B cell (primary cell): ENCODE measurements at regions not wholly inside any gene's neighbourhood (a gene's known extent, or its start where the extent isn't known, plus 50 kb on each side); places are given as distances from the start of the nearest gene placed in this dataset.

Source experiments
- EZH2 ChIP-seq: IDR thresholded peaks from 2 replicates; pipeline ENCODE4 v1.6.1; 2012; ENCODE audit warnings: borderline replicate concordance, low read depth, mild to moderate bottlenecking, moderate library complexity, low read length; ENCODE audit not compliant: insufficient read depth, poor library complexity, severe bottlenecking
- TF ChIP-seq, protein P1 (sequence below): fragments of 200-600 bp; IDR thresholded peaks from one replicate; pipeline ENCODE4 v1.8.0; 2022; ENCODE audit warnings: antibody characterized with exemption, mild to moderate bottlenecking

DNA sequence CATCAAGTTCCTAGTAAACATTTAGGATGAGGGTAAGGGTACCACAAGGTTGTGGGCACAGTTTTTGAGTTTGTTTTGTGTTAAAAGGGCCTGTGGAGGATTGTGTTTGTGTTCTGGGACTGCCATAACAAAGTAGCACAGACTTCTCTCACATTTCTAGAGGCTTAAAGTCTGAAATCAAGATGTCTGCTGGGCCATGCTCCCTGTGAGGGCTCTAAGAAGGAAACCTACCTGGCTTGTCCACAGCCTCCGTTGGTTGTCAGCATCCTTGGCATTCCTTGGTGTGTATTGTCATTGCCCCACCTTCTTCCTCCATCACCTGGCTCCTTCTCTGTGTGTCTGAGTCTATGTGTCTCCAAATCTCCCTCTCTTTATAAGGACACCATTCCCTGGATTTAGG is 808.1 kb upstream of the RBFOX1 start:
- TF ChIP-seq, protein P1, sequence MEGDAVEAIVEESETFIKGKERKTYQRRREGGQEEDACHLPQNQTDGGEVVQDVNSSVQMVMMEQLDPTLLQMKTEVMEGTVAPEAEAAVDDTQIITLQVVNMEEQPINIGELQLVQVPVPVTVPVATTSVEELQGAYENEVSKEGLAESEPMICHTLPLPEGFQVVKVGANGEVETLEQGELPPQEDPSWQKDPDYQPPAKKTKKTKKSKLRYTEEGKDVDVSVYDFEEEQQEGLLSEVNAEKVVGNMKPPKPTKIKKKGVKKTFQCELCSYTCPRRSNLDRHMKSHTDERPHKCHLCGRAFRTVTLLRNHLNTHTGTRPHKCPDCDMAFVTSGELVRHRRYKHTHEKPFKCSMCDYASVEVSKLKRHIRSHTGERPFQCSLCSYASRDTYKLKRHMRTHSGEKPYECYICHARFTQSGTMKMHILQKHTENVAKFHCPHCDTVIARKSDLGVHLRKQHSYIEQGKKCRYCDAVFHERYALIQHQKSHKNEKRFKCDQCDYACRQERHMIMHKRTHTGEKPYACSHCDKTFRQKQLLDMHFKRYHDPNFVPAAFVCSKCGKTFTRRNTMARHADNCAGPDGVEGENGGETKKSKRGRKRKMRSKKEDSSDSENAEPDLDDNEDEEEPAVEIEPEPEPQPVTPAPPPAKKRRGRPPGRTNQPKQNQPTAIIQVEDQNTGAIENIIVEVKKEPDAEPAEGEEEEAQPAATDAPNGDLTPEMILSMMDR: no peak
- no peak for TF ChIP-seq EZH2
